ENCODE measurements at regions not wholly inside any gene's neighbourhood (a gene's known extent, or its start where the extent isn't known, plus 50 kb on each side); places are given as distances from the start of the nearest gene placed in this dataset.
"Not testable (repeated sequence)": the region's sequence is repeated elsewhere in the genome, so short reads cannot be mapped to it uniquely, and the experiment has no call there.

- no peaks in the 10 kb centered on the region for H3K9me3 Mint-ChIP-seq
Observed at GRCh38 chr6:21756487-21756886, 162.9 kb downstream of the SOX4 start.

DNA sequence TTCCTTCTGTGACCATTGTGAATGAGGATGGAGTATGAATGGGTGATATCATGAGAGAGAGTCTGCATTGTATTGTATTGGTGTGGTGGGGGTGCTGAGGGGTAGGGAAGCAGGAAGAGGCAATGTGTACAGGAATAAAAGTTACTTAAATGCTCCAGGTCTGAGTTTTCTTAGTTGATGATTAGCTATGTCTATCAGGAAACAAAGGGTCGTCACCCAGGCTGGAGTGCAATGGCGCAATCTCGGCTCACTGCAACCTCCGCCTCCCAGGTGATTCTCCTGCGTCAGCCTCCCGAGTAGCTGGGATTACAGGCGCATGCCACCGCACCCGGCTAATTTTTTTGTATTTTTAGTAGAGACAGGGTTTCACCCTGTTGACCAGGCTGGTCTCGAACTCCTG, 163.8 kb downstream of the SOX4 start:
- H3K27ac Mint-ChIP-seq; H3K27me3 Mint-ChIP-seq (ENCODE audit: low read depth in 3 of 3); H3K9me3 Mint-ChIP-seq; H3K36me3 Mint-ChIP-seq; H3K4me1 Mint-ChIP-seq; DNase-seq; H3K4me3 Mint-ChIP-seq: not testable (repeated sequence)

More at GRCh38 chr6:21756487-21756886, 162.9 kb downstream of the SOX4 start:
- DNase-seq, result no peak
- Mint-ChIP-seq H3K4me3 (no peak overlapping the region), H3K27me3 (ENCODE audit: low read depth in 3 of 3) (peaks cover 0 to 6% (median 3%) of the 10 kb centered on the region in 3 donors), H3K36me3 (no peaks in the 10 kb centered on the region), H3K4me1 (no peaks in the 10 kb centered on the region), H3K27ac (no peak overlapping the region)

GRCh38 chr6:21759721-21760120, 166.2 kb downstream of the SOX4 start:
- Mint-ChIP-seq H3K36me3 (no peaks in the 10 kb centered on the region), H3K27me3 (ENCODE audit: low read depth in 3 of 3) (peaks cover 0 to 3% (median 0%) of the 10 kb centered on the region in 3 donors), H3K27ac (no peak overlapping the region), H3K9me3 (no peaks in the 10 kb centered on the region), H3K4me1 (no peaks in the 10 kb centered on the region), H3K4me3 (no peak overlapping the region)
- no peak for DNase-seq

DNA sequence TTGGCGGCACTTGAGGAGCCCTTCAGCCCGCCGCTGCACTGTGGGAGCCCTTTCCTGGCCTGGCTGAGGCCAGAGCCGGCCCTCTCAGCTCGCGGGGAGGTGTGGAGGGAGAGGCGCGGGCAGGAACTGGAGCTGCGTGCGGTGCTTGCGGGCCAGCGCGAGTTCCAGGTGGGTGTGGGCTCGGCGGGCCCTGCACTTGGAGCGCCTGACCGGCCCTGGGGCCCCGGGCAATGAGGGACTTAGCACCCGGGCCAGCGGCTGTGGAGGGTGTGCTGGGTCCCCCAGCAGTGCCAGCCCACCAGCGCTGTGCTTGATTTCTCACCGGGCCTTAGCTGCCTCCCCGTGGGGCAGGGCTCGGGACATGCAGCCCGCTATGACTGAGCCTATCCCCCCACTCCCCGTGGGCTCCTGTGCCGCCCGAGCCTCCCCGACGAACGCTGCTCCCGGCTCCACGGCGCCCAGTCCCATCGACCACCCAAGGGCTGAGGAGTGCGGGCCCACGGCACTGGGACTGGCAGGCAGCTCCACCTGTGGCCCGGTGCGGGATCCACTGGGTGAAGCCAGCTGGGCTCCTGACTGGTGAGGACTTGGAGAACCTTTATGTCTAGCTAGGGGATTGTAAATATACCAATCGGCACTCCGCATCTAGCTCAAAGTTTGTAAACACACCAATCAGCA, 167.6 kb downstream of the SOX4 start:
- not testable (repeated sequence) for H3K27me3 Mint-ChIP-seq (ENCODE audit: low read depth in 3 of 3); H3K4me3 Mint-ChIP-seq; H3K9me3 Mint-ChIP-seq; H3K4me1 Mint-ChIP-seq; H3K36me3 Mint-ChIP-seq; DNase-seq; H3K27ac Mint-ChIP-seq

- Mint-ChIP-seq H3K27ac (no peak overlapping the region), H3K4me3 (no peak overlapping the region), H3K27me3 (ENCODE audit: low read depth in 3 of 3) (peaks cover 0 to 4% (median 0%) of the 10 kb centered on the region in 3 donors), H3K36me3 (no peaks in the 10 kb centered on the region), H3K4me1 (no peaks in the 10 kb centered on the region), H3K9me3 (no peaks in the 10 kb centered on the region)
- DNase-seq, result no peak
Observed at GRCh38 chr6:21764989-21765388, 171.4 kb downstream of the SOX4 start.

GRCh38 chr6:21767891-21768648, 174.5 kb downstream of the SOX4 start:
- Mint-ChIP-seq H3K4me3 (no peak overlapping the region), H3K4me1 (no peaks in the 10 kb centered on the region), H3K36me3 (no peaks in the 10 kb centered on the region), H3K9me3 (no peaks in the 10 kb centered on the region), H3K27me3 (ENCODE audit: low read depth in 3 of 3) (peaks cover 0 to 4% (median 0%) of the 10 kb centered on the region in 3 donors), H3K27ac (no peak overlapping the region)
- no peak for DNase-seq

DNA sequence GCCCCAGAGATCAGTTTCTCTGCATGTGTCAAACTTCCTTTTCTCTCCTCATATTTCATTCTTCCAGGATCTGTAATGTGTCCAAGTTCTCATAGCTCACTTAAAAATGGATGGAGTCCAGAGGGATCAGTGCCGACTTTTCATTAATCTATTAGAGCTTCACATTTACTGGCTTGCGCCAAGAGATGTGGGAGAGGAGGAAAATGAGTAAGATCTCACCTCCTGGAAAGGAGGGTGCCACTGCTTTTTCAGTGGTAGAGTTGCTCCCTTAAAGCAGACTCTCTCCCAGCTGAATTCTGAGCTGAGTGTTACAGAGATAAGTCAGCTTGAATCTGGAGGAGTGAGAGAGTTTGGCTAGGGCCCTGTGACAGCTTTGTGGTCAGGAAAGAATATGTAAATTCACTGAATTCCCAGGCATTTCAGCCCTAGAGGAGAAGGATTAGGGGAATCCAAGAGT, 175.9 kb downstream of the SOX4 start:
- no peak for DNase-seq
- Mint-ChIP-seq H3K9me3 (no peaks in the 10 kb centered on the region), H3K36me3 (no peaks in the 10 kb centered on the region), H3K4me1 (no peaks in the 10 kb centered on the region), H3K4me3 (no peak overlapping the region), H3K27ac (no peak overlapping the region), H3K27me3 (ENCODE audit: low read depth in 3 of 3) (peaks cover 0 to 4% (median 0%) of the 10 kb centered on the region in 3 donors)

DNA sequence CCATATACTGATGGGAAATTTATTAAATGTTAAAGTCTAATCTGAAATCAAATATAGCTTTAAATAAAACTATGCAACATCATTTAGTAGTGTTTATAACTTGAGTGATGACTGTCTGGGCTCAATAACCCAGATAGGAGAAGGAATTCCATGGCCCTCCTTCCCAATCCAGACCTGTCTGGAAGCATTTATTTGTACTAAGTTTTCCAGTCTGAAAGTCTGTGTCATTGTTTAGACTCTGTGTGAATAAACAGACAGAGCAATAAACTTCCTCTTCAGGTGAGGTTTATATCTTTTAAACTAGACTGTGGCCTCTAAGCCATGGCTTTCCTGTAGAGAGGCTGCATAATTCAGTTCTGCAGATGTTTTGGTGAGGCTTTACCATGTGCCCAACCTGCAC, 176.4 kb downstream of the SOX4 start:
- Mint-ChIP-seq H3K27me3 (ENCODE audit: low read depth in 3 of 3) (peaks cover 0 to 4% (median 0%) of the 10 kb centered on the region in 3 donors), H3K4me3 (no peak overlapping the region), H3K4me1 (no peaks in the 10 kb centered on the region), H3K36me3 (no peaks in the 10 kb centered on the region), H3K27ac (no peak overlapping the region), H3K9me3 (no peaks in the 10 kb centered on the region)
- no peak for DNase-seq

DNA sequence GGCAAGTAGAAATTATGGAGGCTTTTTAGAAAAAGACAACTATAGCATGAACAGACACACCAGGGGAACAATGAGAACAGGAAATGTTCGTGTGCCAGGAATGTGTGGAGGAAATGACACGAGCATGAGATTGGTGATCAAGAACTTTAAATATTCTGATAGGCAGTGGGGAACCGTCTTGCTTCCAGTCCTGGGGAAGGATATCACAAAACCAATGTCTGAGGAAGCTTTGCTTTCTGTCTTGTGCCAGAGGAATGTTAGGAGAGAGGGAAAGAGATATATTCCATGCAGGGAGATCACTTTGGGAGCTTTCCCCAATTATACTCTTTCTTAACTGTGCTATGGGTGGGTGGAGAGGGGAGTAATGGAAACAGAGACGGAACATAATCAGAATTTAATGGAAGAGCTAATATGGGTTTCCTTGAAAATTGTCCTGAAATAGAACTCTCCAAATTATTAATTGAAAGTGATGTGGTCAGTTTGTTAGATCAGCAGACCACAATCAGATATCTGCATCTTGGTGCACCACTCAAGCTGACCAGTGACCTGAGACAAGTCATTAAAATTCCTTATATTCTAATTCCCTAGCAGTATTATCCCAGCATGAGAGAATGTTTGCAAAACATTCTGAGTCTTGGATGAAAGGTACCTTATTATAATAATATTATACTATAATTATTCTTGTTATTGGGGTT, 178.2 kb downstream of the SOX4 start:
- Mint-ChIP-seq H3K4me3 (no peak overlapping the region), H3K4me1 (no peaks in the 10 kb centered on the region), H3K9me3 (no peaks in the 10 kb centered on the region), H3K27me3 (ENCODE audit: low read depth in 3 of 3) (peaks cover 0 to 3% (median 0%) of the 10 kb centered on the region in 3 donors), H3K36me3 (no peaks in the 10 kb centered on the region), H3K27ac (no peak overlapping the region)
- DNase-seq, result no peak

- no peaks in the 10 kb centered on the region for H3K4me1 Mint-ChIP-seq
- H3K36me3 Mint-ChIP-seq, result no peaks in the 10 kb centered on the region
- peaks cover 0 to 1% (median 0%) of the 10 kb centered on the region in 3 donors for H3K27me3 Mint-ChIP-seq (ENCODE audit: low read depth in 3 of 3)
- H3K27ac Mint-ChIP-seq, result no peak overlapping the region
- no peak overlapping the region for H3K4me3 Mint-ChIP-seq
- H3K9me3 Mint-ChIP-seq, result no peaks in the 10 kb centered on the region
- no peak for DNase-seq
Observed at GRCh38 chr6:21772477-21772876, 178.9 kb downstream of the SOX4 start.

GRCh38 chr6:21772884-21773575, 179.5 kb downstream of the SOX4 start:
- Mint-ChIP-seq H3K9me3 (no peaks in the 10 kb centered on the region), H3K27ac (no peak overlapping the region), H3K4me1 (no peaks in the 10 kb centered on the region), H3K4me3 (no peak overlapping the region), H3K27me3 (ENCODE audit: low read depth in 3 of 3) (peaks cover 0 to 1% (median 0%) of the 10 kb centered on the region in 3 donors), H3K36me3 (no peaks in the 10 kb centered on the region)
- no peak for DNase-seq

DNA sequence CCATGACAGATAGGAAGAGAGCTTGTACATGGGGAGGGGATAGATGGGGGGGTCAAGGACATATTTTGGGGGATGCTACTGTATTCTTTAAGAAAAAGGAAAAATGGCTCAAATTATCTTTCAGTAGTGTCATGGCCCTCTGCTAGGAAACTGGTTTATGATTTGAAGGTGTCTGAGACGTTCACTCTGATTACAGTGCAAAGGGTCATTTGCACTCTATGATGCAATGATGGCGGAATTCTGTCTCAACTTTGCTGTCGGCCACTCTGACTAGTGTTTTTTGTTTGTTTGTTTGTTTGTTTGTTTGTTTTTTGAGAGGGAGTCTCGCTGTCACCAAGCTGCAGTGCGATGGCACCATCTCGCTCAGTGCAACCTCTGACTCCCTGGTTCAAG, 180.0 kb downstream of the SOX4 start:
- no peak for DNase-seq
- no peaks in the 10 kb centered on the region for H3K4me1 Mint-ChIP-seq
- no peak overlapping the region for H3K27ac Mint-ChIP-seq
- H3K9me3 Mint-ChIP-seq, result no peaks in the 10 kb centered on the region
- peaks cover 0 to 1% (median 0%) of the 10 kb centered on the region in 3 donors for H3K27me3 Mint-ChIP-seq (ENCODE audit: low read depth in 3 of 3)
- no peaks in the 10 kb centered on the region for H3K36me3 Mint-ChIP-seq
- H3K4me3 Mint-ChIP-seq, result no peak overlapping the region

- Mint-ChIP-seq H3K27ac (no peak overlapping the region), H3K27me3 (ENCODE audit: low read depth in 3 of 3) (no peaks in the 10 kb centered on the region), H3K36me3 (no peaks in the 10 kb centered on the region), H3K9me3 (no peaks in the 10 kb centered on the region), H3K4me1 (no peaks in the 10 kb centered on the region), H3K4me3 (no peak overlapping the region)
- no peak for DNase-seq
Observed at GRCh38 chr6:21777846-21778245, 184.3 kb downstream of the SOX4 start.

- Mint-ChIP-seq H3K4me1 (no peaks in the 10 kb centered on the region), H3K9me3 (peaks cover 0 to 1% (median 0%) of the 10 kb centered on the region in 6 donors), H3K36me3 (no peaks in the 10 kb centered on the region), H3K4me3 (no peak overlapping the region), H3K27me3 (ENCODE audit: low read depth in 3 of 3) (no peaks in the 10 kb centered on the region), H3K27ac (no peak overlapping the region)
- DNase-seq, result no peak
Observed at GRCh38 chr6:21780141-21780540, 186.6 kb downstream of the SOX4 start.

All from immature natural killer cell (primary cell).